Left colon (tissue), 2 donors: ENCODE measurements at regions not wholly inside any gene's neighbourhood (a gene's known extent, or its start where the extent isn't known, plus 50 kb on each side); places are given as distances from the start of the nearest gene placed in this dataset.
"Not testable (repeated sequence)": the region's sequence is repeated elsewhere in the genome, so short reads cannot be mapped to it uniquely, and the experiment has no call there.

ENCODE experiments used
- ATAC-seq: fragments of 200-7000 bp; cut with Tn5 transposase; one replicate; pipeline ENCODE4 v1.9.1; 2020; ENCODE audit warnings: mild to moderate bottlenecking, moderate library complexity
- DNase-seq, 2 donors: peaks; one replicate each; pipeline ENCODE4 v3.0.0-alpha.2; 2020
- intact Hi-C, 2 donors: fragments of 100-400 bp; cut with DNase I in 1 of 2; cut with micrococcal nuclease in 1 of 2; formaldehyde crosslinking; loops; one replicate each; pipeline versions ENCODE4 v1.11.2 to v1.14.0; 2022; cut with DNase I, micrococcal nuclease
- donor health status: DM: no; HTN: no; CAD: no.
- donor health status: DM: yes; HTN: yes; CAD: no.

GRCh38 chr2:209307161-209308001, 116.5 kb upstream of the MAP2 start:
- intact Hi-C loops = no loop called here
- ATAC-seq = no peak
- no peak for DNase-seq

GRCh38 chr2:209308415-209308814, 115.4 kb upstream of the MAP2 start:
- intact Hi-C loops = no loop called here
- ATAC-seq = no peak
- DNase-seq = no peak

- intact Hi-C loops = no loop called here
- DNase-seq (no peak), ATAC-seq (no peak)
These were observed 111.9 kb upstream of the MAP2 start for GRCh38 chr2:209311948-209312347.

GRCh38 chr2:209312450-209312849, 111.4 kb upstream of the MAP2 start:
- ATAC-seq, DNase-seq: not testable (repeated sequence)

GRCh38 chr2:209314653-209315052, 109.2 kb upstream of the MAP2 start:
- intact Hi-C loops = no loop called here
- no peak for ATAC-seq
- no peak for DNase-seq

More at GRCh38 chr2:209312450-209312849, 111.4 kb upstream of the MAP2 start:
- intact Hi-C loops = not testable (repeated sequence)

GRCh38 chr2:209316141-209316540, 107.7 kb upstream of the MAP2 start:
- DNase-seq (no peak), ATAC-seq (no peak)
- intact Hi-C loops = no loop called here

- intact Hi-C loops = no loop called here
- ATAC-seq (no peak), DNase-seq (no peak)
These were observed 102.8 kb upstream of the MAP2 start for GRCh38 chr2:209321076-209321475.

- intact Hi-C loops = no loop called here
These were observed 102.3 kb upstream of the MAP2 start for GRCh38 chr2:209321581-209321980.

GRCh38 chr2:209322041-209322440, 101.8 kb upstream of the MAP2 start:
- ATAC-seq (no peak), DNase-seq (no peak)

More at GRCh38 chr2:209321581-209321980, 102.3 kb upstream of the MAP2 start:
- no peak for DNase-seq
- no peak for ATAC-seq

GRCh38 chr2:209322905-209323512, 100.8 kb upstream of the MAP2 start:
- DNase-seq = no peak
- intact Hi-C loops = no loop called here

More at GRCh38 chr2:209322041-209322440, 101.8 kb upstream of the MAP2 start:
- intact Hi-C loops = no loop called here

GRCh38 chr2:209323738-209324137, 100.1 kb upstream of the MAP2 start:
- DNase-seq (no peak), ATAC-seq (no peak)
- intact Hi-C loops = no loop called here

More at GRCh38 chr2:209322905-209323512, 100.8 kb upstream of the MAP2 start:
- no peak for ATAC-seq

- intact Hi-C loops = no loop called here
- ATAC-seq = no peak
- no peak for DNase-seq
These were observed 99.6 kb upstream of the MAP2 start for GRCh38 chr2:209324281-209324680.

GRCh38 chr2:209331291-209331844, 92.5 kb upstream of the MAP2 start:
- intact Hi-C loops = loop anchor here in 1 of 2 donors (10.0 kb wide), 2 partner anchors 243 to 633 kb away; no protein-coding TSS in a partner anchor
- DNase-seq (no peak), ATAC-seq (no peak)

- ATAC-seq (peak; percentile 39), DNase-seq (peak; percentile 23 to 36)
- intact Hi-C loops = loop anchor here in 1 of 2 donors (10.0 kb wide), 2 partner anchors 240 to 630 kb away; no protein-coding TSS in a partner anchor
These were observed 89.4 kb upstream of the MAP2 start for GRCh38 chr2:209334188-209335017.

GRCh38 chr2:209340522-209340921, 83.3 kb upstream of the MAP2 start:
- ATAC-seq (no peak), DNase-seq (no peak)
- intact Hi-C loops = no loop called here

- DNase-seq (no peak), ATAC-seq (no peak)
- intact Hi-C loops = no loop called here
These were observed 79.5 kb upstream of the MAP2 start for GRCh38 chr2:209344349-209344748.

GRCh38 chr2:209348433-209348832, 75.4 kb upstream of the MAP2 start:
- ATAC-seq (no peak), DNase-seq (no peak)
- intact Hi-C loops = no loop called here

GRCh38 chr2:209351636-209352035, 72.2 kb upstream of the MAP2 start:
- DNase-seq = no peak
- intact Hi-C loops = no loop called here
- no peak for ATAC-seq

GRCh38 chr2:209358992-209359391, 64.9 kb upstream of the MAP2 start:
- ATAC-seq (no peak), DNase-seq (no peak)
- intact Hi-C loops = no loop called here
